ENCODE measurements at regions not wholly inside any gene's neighbourhood (a gene's known extent, or its start where the extent isn't known, plus 50 kb on each side); places are given as distances from the start of the nearest gene placed in this dataset.

DNA sequence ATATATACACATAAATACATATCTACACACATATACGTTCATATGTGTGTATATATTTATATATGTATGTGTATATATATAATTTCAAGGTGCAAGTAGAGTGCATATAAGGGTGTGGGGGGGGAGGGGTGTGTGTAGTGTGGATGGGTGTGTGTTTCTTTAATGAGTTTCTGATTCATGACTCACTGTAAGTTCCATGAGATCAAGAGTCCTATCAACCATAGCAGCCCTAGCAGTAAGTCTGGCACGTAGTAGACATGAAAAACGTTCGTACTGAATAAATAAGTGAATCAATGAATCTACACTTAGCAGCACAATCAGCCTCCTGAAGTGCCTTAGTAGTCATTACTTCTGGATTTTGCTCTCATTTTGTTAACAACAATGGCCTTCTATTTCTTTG, 61.9 kb upstream of the KRTAP11-1 start:
- Histone ChIP-seq H3K14ac (ENCODE audit: insufficient read length) (no peak overlapping the region), H4K91ac (replicated peaks; ENCODE audit: insufficient read length, low read length) (no peak overlapping the region), H4K8ac (ENCODE audit: extremely low read depth, insufficient read depth, low read length) (no peak overlapping the region), H3K9me3 (ENCODE audit: insufficient read depth in 2 of 2, low read depth in 1 of 2, low read length in 1 of 2) (no peaks in the 10 kb centered on the region), H3K27ac (ENCODE audit: low read depth, low read length) (no peak overlapping the region), H3K4me2 (ENCODE audit: insufficient read depth in 1 of 2, low read depth in 2 of 2, low read length in 2 of 2) (no peak overlapping the region), H3K4me3 (ENCODE audit: extremely low read depth in 1 of 4, insufficient read depth in 2 of 4, low read depth in 3 of 4, low read length in 4 of 4) (no peak overlapping the region), H2BK5ac (ENCODE audit: low read depth, low read length) (no peak overlapping the region), H3K56ac (replicated peaks; ENCODE audit: insufficient read length, low read depth, low read length) (no peak overlapping the region), H4K5ac (ENCODE audit: insufficient read length, low read depth, low read length) (no peak overlapping the region), H3K9ac (replicated peaks in 1 of 4; ENCODE audit: extremely low read depth in 1 of 4, low read depth in 3 of 4, low read length in 3 of 4) (no peak overlapping the region), H3K4ac (replicated peaks; ENCODE audit: insufficient read length, low read depth, low read length) (no peak overlapping the region), H2BK15ac (ENCODE audit: low read length) (no peak overlapping the region), H2BK12ac (ENCODE audit: low read depth, low read length) (no peak overlapping the region), H3K23ac (ENCODE audit: insufficient read length) (no peak overlapping the region), H4K20me1 (replicated peaks in 1 of 2; ENCODE audit: control insufficient read depth in 1 of 2, insufficient read depth in 2 of 2, low read length in 2 of 2) (no peaks in the 10 kb centered on the region), H2BK20ac (ENCODE audit: low read length) (no peak overlapping the region), H3K4me1 (replicated peaks in 1 of 4; ENCODE audit: control insufficient read depth in 3 of 4, insufficient read depth in 4 of 4, low read length in 3 of 4) (no peaks in the 10 kb centered on the region), H2AK5ac (ENCODE audit: low read depth, low read length) (no peak overlapping the region), H2BK120ac (replicated peaks; ENCODE audit: low read depth, low read length) (no peak overlapping the region), H2AFZ (ENCODE audit: low read length) (no peak overlapping the region), H3K79me2 (ENCODE audit: control insufficient read depth in 1 of 2, insufficient read depth in 2 of 2, low read length in 2 of 2) (no peaks in the 10 kb centered on the region), H3K79me1 (ENCODE audit: low read depth, low read length) (no peaks in the 10 kb centered on the region), H3K27me3 (replicated peaks in 1 of 4; ENCODE audit: control insufficient read depth in 3 of 4, extremely low read depth in 1 of 4, insufficient read depth in 3 of 4, low read length in 3 of 4) (no peaks in the 10 kb centered on the region), H3K23me2 (ENCODE audit: low read depth, low read length) (no peaks in the 10 kb centered on the region), H3K36me3 (ENCODE audit: control insufficient read depth in 2 of 4, insufficient read depth in 4 of 4, low read length in 3 of 4) (no peaks in the 10 kb centered on the region), H3K18ac (ENCODE audit: extremely low read depth, low read length) (no peak overlapping the region)
- CTCF ChIA-PET (ENCODE audit: partially characterized antibody), result no interaction called here
- no peak for FAIRE-seq
- DNase-seq (ENCODE audit: low read depth in 1 of 2, low spot score in 2 of 2), result no peak
- POLR2A ChIA-PET (ENCODE audit: partially characterized antibody), result no interaction called here
- WGBS, 2 experiments (ENCODE audit: extremely low coverage in 1 of 2, insufficient coverage in 1 of 2, insufficient read length in 1 of 2, insufficient replicate concordance in 2 of 2, low coverage in 1 of 2, low lambda C conversion rate in 2 of 2, missing lambda C conversion rate in 1 of 2), result 96% methylated on average over 4 of the region's 4 CpGs; no CpG with 5 or more reads in 1 of the 2 experiments
- no peak for TF ChIP-seq RNF2 (IDR thresholded peaks at IDR 0.05; ENCODE audit: borderline replicate concordance, low read depth, low read length, missing control alignments, poor library complexity, severe bottlenecking)
- no peak for TF ChIP-seq TAF7 (optimal IDR thresholded peaks at IDR 0.05; ENCODE audit: borderline replicate concordance, low read depth, low read length)
- no peak for TF ChIP-seq SIRT6 (IDR thresholded peaks at IDR 0.05; ENCODE audit: low read length)
- TF ChIP-seq RBBP5 (IDR thresholded peaks at IDR 0.05; ENCODE audit: borderline replicate concordance, low read depth, low read length), result no peak
